ENCODE measurements at regions not wholly inside any gene's neighbourhood (a gene's known extent, or its start where the extent isn't known, plus 50 kb on each side); places are given as distances from the start of the nearest gene placed in this dataset.

DNA sequence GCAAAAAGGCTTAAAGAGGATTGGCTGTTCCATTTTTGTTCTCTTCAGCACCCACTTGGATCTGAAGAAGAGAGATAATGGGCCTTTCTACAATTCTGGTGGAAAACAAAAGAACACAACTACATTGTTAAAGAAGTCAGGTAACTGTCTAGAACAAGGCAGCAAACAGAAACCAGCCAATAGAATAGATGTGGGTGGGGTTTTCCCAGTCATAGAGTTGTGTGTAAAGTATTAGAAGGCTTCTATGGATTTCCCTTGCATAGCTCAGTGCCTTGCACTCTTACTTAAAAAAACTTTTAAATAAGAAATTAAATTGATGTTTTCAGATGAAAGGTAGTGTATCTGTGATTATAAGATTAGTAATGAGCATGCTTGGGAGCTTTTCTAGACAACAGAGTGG, 462.7 kb upstream of the ATP11B start:
- Histone ChIP-seq H3K9me2 (no peaks in the 10 kb centered on the region), H3K9me3 (0 out of 2 replicates have a peak, but pooled peaks cover 9% of the 10 kb centered on the region), H3K27ac (ENCODE audit: low read depth in 2 of 2, low read length in 1 of 2) (no peak overlapping the region), H3K4me1 (ENCODE audit: control insufficient read depth in 1 of 2, insufficient read depth in 2 of 2, low read depth in 1 of 2, low read length in 1 of 2) (no peaks in the 10 kb centered on the region), H4K20me1 (ENCODE audit: insufficient read depth) (no peaks in the 10 kb centered on the region), H3K4me3 (ENCODE audit: low read depth in 2 of 2, low read length in 1 of 2) (no peak overlapping the region), H3K27me3 (ENCODE audit: insufficient read depth) (no peaks in the 10 kb centered on the region), H3F3A (replicated peaks; ENCODE audit: insufficient read depth) (no peaks in the 10 kb centered on the region), H2AFZ (ENCODE audit: low read depth) (no peak overlapping the region), H3K36me3 (replicated peaks in 1 of 2; ENCODE audit: control insufficient read depth in 1 of 2, insufficient read depth in 2 of 2, low read length in 1 of 2) (no peaks in the 10 kb centered on the region), H3K9ac (no peak overlapping the region), H3K4me2 (no peak overlapping the region), H3K79me2 (ENCODE audit: insufficient read depth) (no peaks in the 10 kb centered on the region)
- TF ChIP-seq, protein P1, sequence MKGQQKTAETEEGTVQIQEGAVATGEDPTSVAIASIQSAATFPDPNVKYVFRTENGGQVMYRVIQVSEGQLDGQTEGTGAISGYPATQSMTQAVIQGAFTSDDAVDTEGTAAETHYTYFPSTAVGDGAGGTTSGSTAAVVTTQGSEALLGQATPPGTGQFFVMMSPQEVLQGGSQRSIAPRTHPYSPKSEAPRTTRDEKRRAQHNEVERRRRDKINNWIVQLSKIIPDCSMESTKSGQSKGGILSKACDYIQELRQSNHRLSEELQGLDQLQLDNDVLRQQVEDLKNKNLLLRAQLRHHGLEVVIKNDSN (IDR thresholded peaks at IDR 0.05; ENCODE audit: borderline replicate concordance, low read depth), result no peak
- no peak for TF ChIP-seq MEF2A (IDR thresholded peaks at IDR 0.05; ENCODE audit: borderline replicate concordance, low read depth)
- no peak for TF ChIP-seq SMC3 (IDR thresholded peaks at IDR 0.05; ENCODE audit: low read depth, low read length)
- TF ChIP-seq TEAD4 (IDR thresholded peaks at IDR 0.05; ENCODE audit: borderline replicate concordance, insufficient read depth), result no peak
- no peak for TF ChIP-seq NFIC (IDR thresholded peaks at IDR 0.05; ENCODE audit: borderline replicate concordance)
- TF ChIP-seq SIN3A (IDR thresholded peaks at IDR 0.05; ENCODE audit: borderline replicate concordance, low read depth, low read length), result no peak
- TF ChIP-seq CHD2 (IDR thresholded peaks at IDR 0.05; ENCODE audit: low read length, partially characterized antibody), result no peak
- TF ChIP-seq ELF1 (IDR thresholded peaks at IDR 0.05), result no peak
- no peak for TF ChIP-seq RAD21 (IDR thresholded peaks at IDR 0.05; ENCODE audit: low read length)
- no peak for TF ChIP-seq RXRA (IDR thresholded peaks at IDR 0.05; ENCODE audit: borderline replicate concordance, low read depth)
- TF ChIP-seq RCOR1 (IDR thresholded peaks at IDR 0.05; ENCODE audit: low read length), result no peak
- TF ChIP-seq, protein P2, sequence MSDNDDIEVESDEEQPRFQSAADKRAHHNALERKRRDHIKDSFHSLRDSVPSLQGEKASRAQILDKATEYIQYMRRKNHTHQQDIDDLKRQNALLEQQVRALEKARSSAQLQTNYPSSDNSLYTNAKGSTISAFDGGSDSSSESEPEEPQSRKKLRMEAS (IDR thresholded peaks at IDR 0.05; ENCODE audit: low read depth), result no peak
- no peak for TF ChIP-seq TAF1 (IDR thresholded peaks at IDR 0.05; ENCODE audit: borderline replicate concordance, low read depth, low read length)
- TF ChIP-seq, protein P3, sequence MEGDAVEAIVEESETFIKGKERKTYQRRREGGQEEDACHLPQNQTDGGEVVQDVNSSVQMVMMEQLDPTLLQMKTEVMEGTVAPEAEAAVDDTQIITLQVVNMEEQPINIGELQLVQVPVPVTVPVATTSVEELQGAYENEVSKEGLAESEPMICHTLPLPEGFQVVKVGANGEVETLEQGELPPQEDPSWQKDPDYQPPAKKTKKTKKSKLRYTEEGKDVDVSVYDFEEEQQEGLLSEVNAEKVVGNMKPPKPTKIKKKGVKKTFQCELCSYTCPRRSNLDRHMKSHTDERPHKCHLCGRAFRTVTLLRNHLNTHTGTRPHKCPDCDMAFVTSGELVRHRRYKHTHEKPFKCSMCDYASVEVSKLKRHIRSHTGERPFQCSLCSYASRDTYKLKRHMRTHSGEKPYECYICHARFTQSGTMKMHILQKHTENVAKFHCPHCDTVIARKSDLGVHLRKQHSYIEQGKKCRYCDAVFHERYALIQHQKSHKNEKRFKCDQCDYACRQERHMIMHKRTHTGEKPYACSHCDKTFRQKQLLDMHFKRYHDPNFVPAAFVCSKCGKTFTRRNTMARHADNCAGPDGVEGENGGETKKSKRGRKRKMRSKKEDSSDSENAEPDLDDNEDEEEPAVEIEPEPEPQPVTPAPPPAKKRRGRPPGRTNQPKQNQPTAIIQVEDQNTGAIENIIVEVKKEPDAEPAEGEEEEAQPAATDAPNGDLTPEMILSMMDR (IDR thresholded peaks at IDR 0.05), result no peak
- no peak for TF ChIP-seq JUND (IDR thresholded peaks at IDR 0.05)
- no peak for TF ChIP-seq FOSL2 (IDR thresholded peaks at IDR 0.05; ENCODE audit: borderline replicate concordance, low read depth)
- TF ChIP-seq EP300 (IDR thresholded peaks at IDR 0.05; ENCODE audit: borderline replicate concordance in 1 of 2, low read depth in 1 of 2, low read length in 1 of 2), result no peak
- TF ChIP-seq, protein P4, sequence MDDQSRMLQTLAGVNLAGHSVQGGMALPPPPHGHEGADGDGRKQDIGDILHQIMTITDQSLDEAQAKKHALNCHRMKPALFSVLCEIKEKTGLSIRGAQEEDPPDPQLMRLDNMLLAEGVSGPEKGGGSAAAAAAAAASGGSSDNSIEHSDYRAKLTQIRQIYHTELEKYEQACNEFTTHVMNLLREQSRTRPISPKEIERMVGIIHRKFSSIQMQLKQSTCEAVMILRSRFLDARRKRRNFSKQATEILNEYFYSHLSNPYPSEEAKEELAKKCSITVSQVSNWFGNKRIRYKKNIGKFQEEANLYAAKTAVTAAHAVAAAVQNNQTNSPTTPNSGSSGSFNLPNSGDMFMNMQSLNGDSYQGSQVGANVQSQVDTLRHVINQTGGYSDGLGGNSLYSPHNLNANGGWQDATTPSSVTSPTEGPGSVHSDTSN (IDR thresholded peaks at IDR 0.05), result no peak
- ChIA-PET POLR2A (no interaction called here), CTCF (no interaction called here)
- DNase-seq, result no peak

All from SK-N-SH (cell line).